Body of pancreas (tissue), 4 donors: ENCODE measurements at regions not wholly inside any gene's neighbourhood (a gene's known extent, or its start where the extent isn't known, plus 50 kb on each side); places are given as distances from the start of the nearest gene placed in this dataset.

Experiments
- POLR2A ChIP-seq, 3 donors: fragments of 450-650 bp; IDR thresholded peaks; one replicate each; pipeline ENCODE4 v1.6.1; 2016; ENCODE audit warnings: antibody characterized with exemption in 3 of 3, mild to moderate bottlenecking in 2 of 3
- TF ChIP-seq, protein P1 (sequence below), 7 experiments: fragments of 450-650 bp in 4 of 7; fragments of 200-600 bp in 3 of 7; sonication (generic) in 3 of 7; IDR thresholded peaks; one replicate each; pipeline ENCODE4 v1.5.1; 2016 to 2019; ENCODE audit warnings: antibody characterized with exemption in 7 of 7

DNA sequence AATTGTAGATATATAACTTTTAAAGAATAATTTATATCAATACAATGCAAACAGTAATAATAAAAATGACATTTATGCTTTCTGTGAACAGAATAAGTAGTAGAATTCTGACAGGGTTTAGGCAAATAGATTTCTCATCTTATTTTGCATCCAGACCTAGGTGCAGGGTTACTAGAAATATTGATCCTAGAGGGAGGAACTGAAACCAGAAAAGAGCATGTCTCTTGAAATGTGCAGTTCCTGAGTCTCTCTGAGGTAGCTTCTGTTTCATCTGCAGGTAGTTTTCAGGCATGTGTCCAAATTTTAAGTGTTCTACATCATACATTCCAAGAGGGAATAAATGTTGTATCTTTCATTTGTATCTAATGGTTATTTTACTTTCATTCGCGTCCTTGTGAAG is 631.9 kb upstream of the ADGRL4 start:
- TF ChIP-seq, protein P1, sequence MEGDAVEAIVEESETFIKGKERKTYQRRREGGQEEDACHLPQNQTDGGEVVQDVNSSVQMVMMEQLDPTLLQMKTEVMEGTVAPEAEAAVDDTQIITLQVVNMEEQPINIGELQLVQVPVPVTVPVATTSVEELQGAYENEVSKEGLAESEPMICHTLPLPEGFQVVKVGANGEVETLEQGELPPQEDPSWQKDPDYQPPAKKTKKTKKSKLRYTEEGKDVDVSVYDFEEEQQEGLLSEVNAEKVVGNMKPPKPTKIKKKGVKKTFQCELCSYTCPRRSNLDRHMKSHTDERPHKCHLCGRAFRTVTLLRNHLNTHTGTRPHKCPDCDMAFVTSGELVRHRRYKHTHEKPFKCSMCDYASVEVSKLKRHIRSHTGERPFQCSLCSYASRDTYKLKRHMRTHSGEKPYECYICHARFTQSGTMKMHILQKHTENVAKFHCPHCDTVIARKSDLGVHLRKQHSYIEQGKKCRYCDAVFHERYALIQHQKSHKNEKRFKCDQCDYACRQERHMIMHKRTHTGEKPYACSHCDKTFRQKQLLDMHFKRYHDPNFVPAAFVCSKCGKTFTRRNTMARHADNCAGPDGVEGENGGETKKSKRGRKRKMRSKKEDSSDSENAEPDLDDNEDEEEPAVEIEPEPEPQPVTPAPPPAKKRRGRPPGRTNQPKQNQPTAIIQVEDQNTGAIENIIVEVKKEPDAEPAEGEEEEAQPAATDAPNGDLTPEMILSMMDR (IDR thresholded peaks at IDR 0.05) = no peak
- no peak for TF ChIP-seq POLR2A (IDR thresholded peaks at IDR 0.05)
